C4-2B (cell line): ENCODE measurements at regions not wholly inside any gene's neighbourhood (a gene's known extent, or its start where the extent isn't known, plus 50 kb on each side); places are given as distances from the start of the nearest gene placed in this dataset.

Experiments
- CTCF ChIP-seq: fragments of 450-650 bp; conservative IDR thresholded peaks from 2 replicates; pipeline ENCODE4 v1.5.1; 2017; ENCODE audit warnings: mild to moderate bottlenecking
- ZFX ChIP-seq: fragments of 450-650 bp; IDR thresholded peaks from 2 replicates; pipeline ENCODE4 v1.6.1; 2017

GRCh38 chr13:27341616-27342015 is 71.0 kb downstream of the RASL11A start:
- TF ChIP-seq CTCF (no peak), ZFX (no peak)
